NCI-H1436 treated with DMSO at 0.1 percent for 48 hours (cell line): ENCODE measurements at regions not wholly inside any gene's neighbourhood (a gene's known extent, or its start where the extent isn't known, plus 50 kb on each side); places are given as distances from the start of the nearest gene placed in this dataset.

ENCODE experiments used
- DNase-seq: peaks from one replicate; lab custom pipeline; 2025; lab: John Stamatoyannopoulos, UW

DNA sequence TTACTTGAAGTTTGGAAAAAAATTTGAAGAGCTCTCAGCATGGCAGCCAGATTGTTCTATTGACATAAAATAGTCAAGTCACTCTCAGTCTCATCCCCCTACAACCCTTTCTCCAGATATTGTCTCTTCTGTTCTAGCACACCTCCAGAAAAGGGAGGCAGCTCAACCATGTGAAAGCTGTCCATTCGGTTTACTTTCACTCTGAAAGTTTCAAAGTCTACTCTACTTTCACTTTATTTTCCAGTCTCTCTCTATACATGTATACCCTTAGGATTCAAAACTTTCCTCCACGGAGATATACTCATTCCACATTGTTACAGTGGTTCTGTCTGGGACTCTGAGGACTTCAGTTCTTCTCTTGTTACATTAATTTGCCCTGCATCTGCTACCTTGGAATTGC lies 111.0 kb upstream of the STAC start:
- no peak for DNase-seq

- no peak for DNase-seq
Observed at GRCh38 chr3:36282766-36283165, 97.5 kb upstream of the STAC start.

- no peak for DNase-seq
Observed at GRCh38 chr3:36295296-36295695, 85.0 kb upstream of the STAC start.

- no peak for DNase-seq
Observed at GRCh38 chr3:36297195-36297594, 83.1 kb upstream of the STAC start.

DNA sequence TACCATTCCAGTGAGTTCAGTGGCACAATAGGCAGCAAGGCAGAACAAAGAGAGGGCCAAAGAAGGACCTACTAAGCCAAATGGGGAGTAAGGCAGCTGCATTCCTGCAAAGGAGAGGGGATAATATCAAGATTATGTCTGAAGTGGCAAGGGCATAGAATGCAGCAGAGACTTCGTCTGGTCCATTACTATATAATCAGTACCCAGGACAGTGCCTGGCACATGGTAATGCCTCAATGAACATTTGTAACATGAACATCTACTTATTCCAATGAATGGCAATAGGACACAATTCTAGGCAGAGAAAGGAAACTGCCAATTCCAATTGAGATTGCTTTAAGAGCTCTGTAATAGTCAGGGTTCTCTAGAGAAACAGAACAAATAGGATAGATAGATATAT lies 82.1 kb upstream of the STAC start:
- DNase-seq: no peak

- DNase-seq: no peak
Observed at GRCh38 chr3:36302158-36302509, 78.2 kb upstream of the STAC start.

DNA sequence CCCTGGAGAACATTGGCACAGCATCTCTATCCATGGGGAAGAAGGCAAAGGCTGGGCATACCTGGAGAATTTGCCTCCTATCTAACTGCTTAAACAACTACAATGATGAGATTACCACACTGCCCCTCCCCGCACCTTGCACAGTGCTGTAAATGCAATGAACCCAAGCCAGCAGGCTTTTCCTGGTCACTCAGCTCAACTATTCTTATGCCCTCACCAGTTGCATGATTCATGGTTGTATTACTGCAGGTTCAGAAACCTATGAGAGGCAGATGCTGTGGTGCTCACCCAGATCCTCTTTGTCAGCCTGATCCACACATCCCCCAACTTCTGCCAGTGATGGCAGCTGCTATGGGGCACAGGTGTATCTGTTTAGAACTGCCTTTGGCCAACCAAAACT lies 77.7 kb upstream of the STAC start:
- no peak for DNase-seq

DNA sequence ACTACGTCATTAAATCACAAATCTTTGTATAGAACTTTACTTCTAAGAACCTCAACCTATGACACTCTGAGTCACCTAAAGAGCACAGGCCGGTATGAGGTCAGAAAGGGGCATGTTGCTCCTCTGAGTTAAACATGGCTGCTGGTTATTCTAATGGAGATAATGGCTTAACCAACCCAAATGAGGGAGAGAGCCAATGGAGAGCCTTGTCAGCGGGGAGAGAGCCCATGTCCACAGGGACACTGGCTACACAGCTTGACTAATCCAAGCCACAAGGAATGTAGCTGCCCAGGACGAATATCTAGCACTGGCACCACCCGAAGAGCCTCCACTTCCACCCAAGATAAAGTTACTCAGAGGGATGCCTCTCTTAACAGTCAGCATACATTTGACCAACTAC lies 77.0 kb upstream of the STAC start:
- DNase-seq: no peak

- DNase-seq: no peak
Observed at GRCh38 chr3:36305929-36306520, 74.3 kb upstream of the STAC start.

- DNase-seq: no peak
Observed at GRCh38 chr3:36309092-36309491, 71.2 kb upstream of the STAC start.

- DNase-seq: no peak
Observed at GRCh38 chr3:36312351-36312750, 68.0 kb upstream of the STAC start.

DNA sequence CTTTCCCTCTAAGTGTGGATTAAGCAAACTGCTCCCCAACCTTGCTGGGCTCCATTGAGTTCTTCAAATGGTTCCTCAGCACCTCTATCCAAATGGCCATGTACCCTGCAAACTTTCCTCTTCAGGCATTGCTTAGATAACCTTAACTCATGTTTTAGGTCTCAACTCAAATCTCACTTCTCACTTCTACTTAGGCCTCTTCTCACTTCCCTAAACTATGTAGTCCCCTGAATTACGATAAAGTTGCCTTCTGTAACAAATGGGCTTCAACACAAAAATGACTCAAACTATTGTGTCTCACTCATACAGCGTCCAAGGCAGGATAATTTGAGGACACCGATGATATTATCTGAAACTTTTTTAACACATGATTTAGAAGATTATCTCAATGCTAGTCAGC lies 62.4 kb upstream of the STAC start:
- no peak for DNase-seq

GRCh38 chr3:36318621-36319200 lies 61.6 kb upstream of the STAC start:
- no peak for DNase-seq

DNA sequence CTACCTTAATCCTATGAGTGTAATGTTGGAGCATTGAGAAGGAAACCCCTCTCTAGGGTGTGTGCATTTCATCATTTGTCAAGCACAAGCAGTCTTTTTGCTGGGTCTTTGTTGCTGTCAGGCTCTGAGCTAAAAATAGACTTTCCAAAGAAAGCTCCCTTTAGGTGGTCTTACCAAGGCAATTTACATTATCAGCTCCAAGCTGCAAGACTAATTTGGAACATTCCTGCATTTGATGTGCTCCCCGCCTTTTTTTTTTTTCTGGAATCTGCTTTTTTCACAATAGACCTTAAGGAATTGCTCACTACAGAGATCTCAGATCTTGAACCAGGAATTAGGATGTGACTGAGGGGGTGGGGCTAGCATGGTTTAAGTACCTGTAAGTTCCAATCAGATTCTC lies 60.6 kb upstream of the STAC start:
- DNase-seq: no peak
